Sigmoid colon (tissue), 4 donors: ENCODE measurements at regions not wholly inside any gene's neighbourhood (a gene's known extent, or its start where the extent isn't known, plus 50 kb on each side); places are given as distances from the start of the nearest gene placed in this dataset.

Source experiments
- EP300 ChIP-seq, 4 donors: sonication (generic); formaldehyde crosslinking; IDR thresholded peaks; one replicate each; pipeline ENCODE4 v1.6.1; 2017; ENCODE audit warnings: antibody characterized with exemption in 4 of 4
- POLR2A ChIP-seq, 2 donors: fragments of 450-650 bp; IDR thresholded peaks; one replicate each; pipeline ENCODE4 v1.6.1; 2016; ENCODE audit warnings: antibody characterized with exemption in 2 of 2, mild to moderate bottlenecking in 2 of 2, moderate library complexity in 2 of 2
- POLR2AphosphoS5 ChIP-seq, 4 donors: sonication (generic); formaldehyde crosslinking; IDR thresholded peaks; one replicate each; pipeline ENCODE4 v1.6.1; 2017; ENCODE audit warnings: antibody characterized with exemption in 4 of 4
- TF ChIP-seq, protein P1 (sequence below), 4 experiments: fragments of 450-650 bp in 3 of 4; fragments of 200-600 bp in 1 of 4; IDR thresholded peaks; one replicate each; pipeline ENCODE4 v1.5.1; 2016 to 2019; ENCODE audit warnings: antibody characterized with exemption in 4 of 4, mild to moderate bottlenecking in 3 of 4, moderate library complexity in 2 of 4

DNA sequence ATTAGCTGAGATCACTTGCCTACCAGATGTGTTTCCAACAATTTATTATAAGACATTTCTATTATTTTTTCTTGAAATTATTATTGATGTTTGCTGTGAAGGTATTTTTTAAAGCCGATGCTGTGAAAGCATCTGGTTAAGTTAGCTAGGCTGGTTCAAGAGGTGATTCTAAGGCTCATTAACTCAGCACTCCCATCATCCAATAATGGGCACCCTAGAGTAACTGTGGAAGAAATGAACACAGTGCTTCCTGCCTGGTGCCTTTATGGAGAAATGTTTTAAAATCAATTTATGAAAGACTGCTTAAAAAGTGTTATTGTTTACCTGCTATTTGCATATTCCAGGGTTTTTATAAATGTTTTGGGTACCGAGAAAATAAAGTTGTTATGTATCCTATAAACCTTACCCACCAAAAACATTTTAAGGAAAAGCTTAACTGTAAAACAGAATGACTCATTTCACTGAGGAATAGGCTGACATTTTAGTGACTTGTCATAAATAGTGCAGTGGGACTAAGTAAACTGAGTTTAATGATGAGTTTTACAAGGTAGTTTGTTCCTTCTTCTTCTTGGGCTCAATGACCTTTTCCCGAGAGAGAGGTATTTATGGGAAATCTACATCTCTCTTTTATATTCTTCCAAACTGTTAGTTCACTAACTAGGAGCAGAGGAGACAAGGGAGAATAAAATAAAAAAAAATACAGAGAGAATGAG lies 310.0 kb upstream of the AADAT start:
- TF ChIP-seq, protein P1, sequence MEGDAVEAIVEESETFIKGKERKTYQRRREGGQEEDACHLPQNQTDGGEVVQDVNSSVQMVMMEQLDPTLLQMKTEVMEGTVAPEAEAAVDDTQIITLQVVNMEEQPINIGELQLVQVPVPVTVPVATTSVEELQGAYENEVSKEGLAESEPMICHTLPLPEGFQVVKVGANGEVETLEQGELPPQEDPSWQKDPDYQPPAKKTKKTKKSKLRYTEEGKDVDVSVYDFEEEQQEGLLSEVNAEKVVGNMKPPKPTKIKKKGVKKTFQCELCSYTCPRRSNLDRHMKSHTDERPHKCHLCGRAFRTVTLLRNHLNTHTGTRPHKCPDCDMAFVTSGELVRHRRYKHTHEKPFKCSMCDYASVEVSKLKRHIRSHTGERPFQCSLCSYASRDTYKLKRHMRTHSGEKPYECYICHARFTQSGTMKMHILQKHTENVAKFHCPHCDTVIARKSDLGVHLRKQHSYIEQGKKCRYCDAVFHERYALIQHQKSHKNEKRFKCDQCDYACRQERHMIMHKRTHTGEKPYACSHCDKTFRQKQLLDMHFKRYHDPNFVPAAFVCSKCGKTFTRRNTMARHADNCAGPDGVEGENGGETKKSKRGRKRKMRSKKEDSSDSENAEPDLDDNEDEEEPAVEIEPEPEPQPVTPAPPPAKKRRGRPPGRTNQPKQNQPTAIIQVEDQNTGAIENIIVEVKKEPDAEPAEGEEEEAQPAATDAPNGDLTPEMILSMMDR (IDR thresholded peaks at IDR 0.05) = no peak
- no peak for TF ChIP-seq POLR2A (IDR thresholded peaks at IDR 0.05)
- TF ChIP-seq EP300 (IDR thresholded peaks at IDR 0.05) = no peak
- TF ChIP-seq POLR2AphosphoS5 (IDR thresholded peaks at IDR 0.05) = no peak
